IPS-20b (cell line): ENCODE measurements at regions not wholly inside any gene's neighbourhood (a gene's known extent, or its start where the extent isn't known, plus 50 kb on each side); places are given as distances from the start of the nearest gene placed in this dataset.

Experiments used
- H3K27ac ChIP-seq: one replicate; pipeline ENCODE4 v1.5.1; 2013; ENCODE audit warnings: low read length
- H3K27me3 ChIP-seq: 2 replicates; pipeline ENCODE4 v1.6.1; 2013; ENCODE audit warnings: mild to moderate bottlenecking, low read length, inconsistent platforms; ENCODE audit not compliant: insufficient read depth
- H3K36me3 ChIP-seq: 2 replicates; pipeline ENCODE4 v1.6.1; 2013; ENCODE audit warnings: low read depth, mild to moderate bottlenecking, inconsistent platforms, low read length, moderate library complexity; ENCODE audit not compliant: insufficient read depth
- H3K4me1 ChIP-seq: 2 replicates; pipeline ENCODE4 v1.6.1; 2013; ENCODE audit warnings: mild to moderate bottlenecking, control low read depth, inconsistent platforms, low read length, moderate library complexity; ENCODE audit not compliant: insufficient read depth
- H3K4me3 ChIP-seq: 2 replicates; pipeline ENCODE4 v1.5.1; 2013; ENCODE audit warnings: mild to moderate bottlenecking, low read length, inconsistent platforms
- H3K9ac ChIP-seq: 2 replicates; pipeline ENCODE4 v1.6.1; 2013; ENCODE audit warnings: low read depth, mild to moderate bottlenecking, inconsistent platforms, low read length, moderate library complexity
- H3K9me3 ChIP-seq: 2 replicates; pipeline ENCODE4 v1.6.1; 2013; ENCODE audit warnings: mild to moderate bottlenecking, low read depth, low read length, inconsistent platforms; ENCODE audit not compliant: insufficient read depth

DNA sequence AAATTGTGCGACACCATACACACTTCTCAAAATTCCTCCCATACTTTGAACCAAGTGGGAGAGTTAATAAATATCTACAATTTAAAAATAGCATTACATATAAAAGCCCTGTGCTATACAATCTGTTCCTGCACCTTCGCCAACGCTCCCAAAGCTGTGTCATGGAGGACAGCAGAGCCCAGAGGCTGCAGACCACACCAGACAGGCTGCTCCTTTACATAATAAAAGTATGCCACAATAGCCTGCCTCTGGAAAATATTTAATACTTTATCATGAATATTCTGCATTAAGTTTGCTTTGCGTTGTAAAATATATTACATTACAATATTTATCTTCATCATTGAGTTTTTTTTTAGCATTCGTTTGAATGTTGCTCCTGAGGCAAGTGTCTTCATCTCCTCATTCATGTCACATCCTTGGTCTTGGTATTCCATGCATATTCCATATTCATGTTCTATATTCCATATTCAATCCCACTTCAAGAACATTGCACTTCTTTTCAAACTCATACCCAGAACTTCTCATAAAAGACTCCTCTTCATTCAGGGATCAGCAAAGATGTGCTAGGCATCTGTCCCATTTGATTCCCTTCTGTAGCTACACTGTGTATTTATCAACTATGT lies 663.9 kb downstream of the POM121L12 start:
- H3K9me3 ChIP-seq, result no peaks in the 10 kb centered on the region
- no peak overlapping the region for H3K27ac ChIP-seq
- no peak overlapping the region for H3K4me3 ChIP-seq
- H3K4me1 ChIP-seq, result no peaks in the 10 kb centered on the region
- H3K36me3 ChIP-seq, result no peaks in the 10 kb centered on the region
- no peak overlapping the region for H3K9ac ChIP-seq
- no peaks in the 10 kb centered on the region for H3K27me3 ChIP-seq

DNA sequence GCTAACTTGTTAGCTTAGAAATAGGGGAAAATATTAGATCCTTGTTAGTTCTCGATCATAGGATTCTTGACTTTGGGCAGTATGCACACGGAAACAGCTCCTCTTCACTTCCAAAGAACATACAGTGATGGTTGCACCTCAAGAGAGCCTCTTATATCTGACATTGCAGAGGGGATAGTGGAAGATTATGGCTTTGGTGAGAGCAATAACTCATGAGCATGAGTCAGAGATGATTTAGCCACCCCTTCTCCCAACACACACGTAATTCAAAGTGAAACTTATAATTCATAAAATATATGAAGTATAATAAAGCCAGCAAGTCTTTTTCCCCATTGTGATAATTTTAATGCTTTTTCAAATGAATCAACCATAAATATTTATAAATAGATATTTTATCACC lies 683.7 kb downstream of the POM121L12 start:
- Histone ChIP-seq H3K27ac (no peak overlapping the region), H3K4me3 (no peak overlapping the region), H3K36me3 (no peaks in the 10 kb centered on the region), H3K27me3 (no peaks in the 10 kb centered on the region), H3K4me1 (no peaks in the 10 kb centered on the region), H3K9ac (no peak overlapping the region), H3K9me3 (no peaks in the 10 kb centered on the region)

DNA sequence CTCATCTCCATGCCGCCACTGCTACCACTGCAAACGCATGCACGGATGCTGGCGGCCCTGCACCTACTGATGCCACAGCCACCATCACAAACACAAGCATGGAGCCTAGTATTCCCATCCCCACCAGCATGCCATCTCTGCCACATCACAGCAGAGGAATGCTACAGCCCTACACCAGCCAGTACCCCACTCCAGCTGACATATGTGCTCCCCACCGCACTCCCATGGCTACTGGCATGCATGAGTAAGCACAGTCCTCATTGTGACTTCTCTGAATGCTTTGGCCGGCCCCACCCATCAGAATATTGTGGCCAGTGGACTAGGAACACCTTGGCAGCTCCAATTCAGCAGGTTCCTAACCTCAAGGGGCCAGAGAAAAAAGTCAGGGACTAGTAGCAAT lies 705.5 kb downstream of the POM121L12 start:
- no peak overlapping the region for H3K9ac ChIP-seq
- no peaks in the 10 kb centered on the region for H3K27me3 ChIP-seq
- H3K4me1 ChIP-seq, result no peaks in the 10 kb centered on the region
- H3K4me3 ChIP-seq, result no peak overlapping the region
- H3K36me3 ChIP-seq, result no peaks in the 10 kb centered on the region
- H3K27ac ChIP-seq, result no peak overlapping the region
- H3K9me3 ChIP-seq, result no peaks in the 10 kb centered on the region

DNA sequence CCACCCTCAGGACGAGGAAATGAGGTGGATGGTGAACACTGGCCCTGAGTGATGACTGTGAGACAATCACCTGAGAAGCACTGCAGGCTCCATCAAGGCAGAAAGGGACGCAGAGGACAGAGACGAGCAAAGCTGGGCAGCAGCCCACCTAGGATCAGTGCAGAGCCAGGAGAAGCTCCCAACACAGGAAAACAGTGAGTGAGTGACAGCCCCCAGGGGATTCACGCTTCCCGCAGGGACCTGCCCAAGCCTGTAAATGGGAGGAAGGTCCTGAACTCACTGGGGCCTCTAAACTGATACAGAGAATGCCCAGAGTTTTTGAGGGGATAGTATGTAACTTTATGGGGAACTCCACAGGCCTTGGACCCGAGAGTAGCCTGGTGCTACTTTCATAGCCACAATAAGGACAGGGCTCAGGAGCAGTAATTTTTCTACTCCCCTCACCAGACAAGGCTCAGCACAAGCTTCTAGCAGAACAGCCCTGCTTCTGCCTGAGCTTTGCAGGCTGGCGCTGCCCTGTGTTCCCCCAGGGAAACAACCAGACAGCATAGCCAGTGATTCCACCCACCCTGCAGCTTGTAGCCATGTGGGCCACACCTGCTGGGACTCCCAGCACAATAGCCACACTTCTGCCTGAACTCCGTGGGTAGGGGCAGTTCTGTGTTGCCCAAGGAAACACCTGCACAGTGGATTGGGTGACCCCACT lies 708.4 kb downstream of the POM121L12 start:
- Histone ChIP-seq H3K36me3 (no peaks in the 10 kb centered on the region), H3K9ac (no peak overlapping the region), H3K27ac (no peak overlapping the region), H3K9me3 (no peaks in the 10 kb centered on the region), H3K4me3 (no peak overlapping the region), H3K27me3 (no peaks in the 10 kb centered on the region), H3K4me1 (no peaks in the 10 kb centered on the region)

DNA sequence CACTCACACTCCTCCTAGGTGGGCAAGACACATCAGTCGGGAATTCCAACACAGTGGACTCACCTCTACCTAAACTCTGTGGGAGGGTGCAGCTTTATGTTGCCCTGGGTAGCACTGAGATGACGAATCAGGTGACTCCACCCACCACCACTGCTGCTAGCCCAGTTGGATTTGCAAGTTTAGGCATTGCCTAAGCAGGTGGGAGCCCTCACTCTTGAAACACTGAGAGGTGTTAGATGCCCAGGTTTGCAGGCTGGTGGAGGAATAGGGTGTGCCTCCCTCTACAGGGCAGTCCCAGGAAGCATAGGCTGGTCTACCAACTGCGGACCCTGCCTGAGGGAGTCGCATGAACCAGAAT lies 708.9 kb downstream of the POM121L12 start:
- no peaks in the 10 kb centered on the region for H3K9me3 ChIP-seq
- no peaks in the 10 kb centered on the region for H3K36me3 ChIP-seq
- H3K27ac ChIP-seq, result no peak overlapping the region
- no peaks in the 10 kb centered on the region for H3K4me1 ChIP-seq
- H3K4me3 ChIP-seq, result no peak overlapping the region
- H3K9ac ChIP-seq, result no peak overlapping the region
- no peaks in the 10 kb centered on the region for H3K27me3 ChIP-seq

DNA sequence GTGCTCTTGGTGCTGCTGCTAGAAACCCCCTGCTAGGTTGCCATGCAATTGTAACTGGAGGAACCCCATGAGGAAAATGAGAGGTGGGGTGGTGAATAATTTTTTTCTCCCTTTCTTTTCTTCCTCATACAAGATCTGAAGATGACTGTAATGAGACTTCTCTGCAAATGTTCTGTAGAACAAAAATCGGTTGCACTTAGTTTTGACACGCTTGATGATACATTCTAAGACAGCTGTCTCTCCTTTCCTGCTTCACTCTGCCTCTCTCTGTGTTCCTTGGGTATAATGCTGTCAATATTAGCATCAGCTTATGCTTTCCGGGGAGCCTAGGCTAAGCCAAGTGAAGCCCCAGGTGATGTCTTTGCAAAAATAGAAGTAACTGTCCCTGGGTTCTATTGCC lies 721.5 kb downstream of the POM121L12 start:
- Histone ChIP-seq H3K27ac (no peak overlapping the region), H3K36me3 (no peaks in the 10 kb centered on the region), H3K4me3 (no peak overlapping the region), H3K9ac (no peak overlapping the region), H3K4me1 (no peaks in the 10 kb centered on the region), H3K27me3 (no peaks in the 10 kb centered on the region), H3K9me3 (no peaks in the 10 kb centered on the region)

DNA sequence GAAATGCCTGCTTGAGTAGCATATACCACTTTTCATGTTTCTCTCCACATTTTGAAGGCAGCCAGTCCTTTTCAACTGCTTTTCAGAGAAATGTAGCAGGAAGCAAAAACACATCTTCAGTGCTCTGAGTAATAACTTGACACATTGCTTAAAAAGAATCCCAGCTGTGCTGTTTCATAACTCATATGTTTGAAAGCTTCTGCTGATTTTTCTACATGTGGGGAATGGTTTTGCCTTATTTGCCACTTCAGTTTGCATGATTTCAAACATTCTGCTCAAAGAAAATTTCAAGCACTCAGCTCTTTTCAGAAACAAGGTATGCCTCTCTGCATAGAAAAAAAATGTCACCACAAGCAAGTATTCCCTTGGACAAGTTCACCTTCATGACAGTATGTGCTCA lies 732.8 kb downstream of the POM121L12 start:
- Histone ChIP-seq H3K9ac (no peak overlapping the region), H3K4me1 (no peaks in the 10 kb centered on the region), H3K27ac (no peak overlapping the region), H3K9me3 (no peaks in the 10 kb centered on the region; the same call in 1 of the 2 replicates), H3K36me3 (no peaks in the 10 kb centered on the region), H3K4me3 (no peak overlapping the region), H3K27me3 (no peaks in the 10 kb centered on the region)

DNA sequence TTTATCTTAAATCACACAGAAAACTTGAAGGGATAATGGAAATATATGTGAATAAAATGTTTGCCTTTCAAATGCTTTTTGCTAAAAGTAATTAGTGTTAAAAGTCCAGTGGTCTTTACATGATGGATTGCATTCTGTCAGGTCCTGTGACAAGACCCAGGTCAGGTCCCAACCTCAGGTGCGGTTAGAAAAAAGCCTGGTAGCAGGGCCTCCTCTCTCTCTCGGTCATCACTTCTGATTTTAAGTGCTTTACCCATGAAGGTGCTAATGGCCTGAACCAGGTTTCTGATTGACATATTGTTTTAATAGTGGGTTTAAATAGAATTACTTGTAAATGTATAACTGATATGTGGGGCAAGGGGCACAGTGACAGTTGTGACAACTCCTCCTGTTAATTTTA lies 736.3 kb downstream of the POM121L12 start:
- H3K9ac ChIP-seq, result no peak overlapping the region
- H3K36me3 ChIP-seq, result no peaks in the 10 kb centered on the region
- no peaks in the 10 kb centered on the region for H3K9me3 ChIP-seq
- no peak overlapping the region for H3K4me3 ChIP-seq
- H3K27me3 ChIP-seq, result no peaks in the 10 kb centered on the region
- no peak overlapping the region for H3K27ac ChIP-seq
- H3K4me1 ChIP-seq, result no peaks in the 10 kb centered on the region

DNA sequence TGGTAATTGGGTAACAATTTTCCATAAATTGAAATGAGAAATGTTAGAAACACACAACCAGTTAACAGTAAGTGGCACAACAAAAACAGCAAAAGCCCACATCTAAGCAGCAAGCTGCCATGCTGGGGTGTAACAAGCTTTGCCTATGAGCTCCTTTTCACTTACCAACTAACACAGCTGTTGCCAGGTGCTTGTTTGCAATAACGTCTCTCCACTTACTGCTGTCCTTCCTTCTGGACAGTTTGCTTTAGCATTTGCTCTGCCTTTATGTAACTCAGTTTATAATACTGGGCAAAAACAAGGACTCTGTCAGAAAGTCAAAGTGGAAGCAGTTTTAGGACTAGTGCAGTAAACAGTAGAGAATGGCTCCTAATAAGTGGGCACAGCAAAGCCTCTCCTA lies 740.9 kb downstream of the POM121L12 start:
- Histone ChIP-seq H3K27ac (no peak overlapping the region), H3K9me3 (no peaks in the 10 kb centered on the region), H3K4me1 (no peaks in the 10 kb centered on the region), H3K27me3 (no peaks in the 10 kb centered on the region), H3K4me3 (no peak overlapping the region), H3K36me3 (no peaks in the 10 kb centered on the region), H3K9ac (no peak overlapping the region)

DNA sequence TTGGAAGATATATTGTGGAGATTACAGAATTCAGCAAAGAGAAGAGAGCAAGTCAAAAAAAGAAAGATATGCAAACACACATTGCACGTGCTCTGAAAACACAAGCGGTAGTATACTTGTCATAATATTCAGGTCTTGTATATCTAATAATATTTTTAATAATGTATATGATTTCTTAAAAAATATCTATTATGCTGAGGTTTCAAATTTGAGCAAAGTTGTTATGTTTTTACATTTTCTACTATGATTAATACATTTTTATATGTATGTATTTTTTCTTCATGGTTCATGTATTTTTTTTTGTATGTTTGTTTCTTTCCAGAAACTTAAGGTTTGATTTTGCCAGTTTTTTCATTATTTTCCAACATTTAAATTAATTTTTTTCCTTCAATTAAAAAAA lies 752.4 kb upstream of the VSTM2A start:
- Histone ChIP-seq H3K4me3 (no peak overlapping the region), H3K4me1 (no peaks in the 10 kb centered on the region), H3K27ac (no peak overlapping the region), H3K27me3 (no peaks in the 10 kb centered on the region), H3K9me3 (no peaks in the 10 kb centered on the region), H3K9ac (no peak overlapping the region), H3K36me3 (no peaks in the 10 kb centered on the region)

DNA sequence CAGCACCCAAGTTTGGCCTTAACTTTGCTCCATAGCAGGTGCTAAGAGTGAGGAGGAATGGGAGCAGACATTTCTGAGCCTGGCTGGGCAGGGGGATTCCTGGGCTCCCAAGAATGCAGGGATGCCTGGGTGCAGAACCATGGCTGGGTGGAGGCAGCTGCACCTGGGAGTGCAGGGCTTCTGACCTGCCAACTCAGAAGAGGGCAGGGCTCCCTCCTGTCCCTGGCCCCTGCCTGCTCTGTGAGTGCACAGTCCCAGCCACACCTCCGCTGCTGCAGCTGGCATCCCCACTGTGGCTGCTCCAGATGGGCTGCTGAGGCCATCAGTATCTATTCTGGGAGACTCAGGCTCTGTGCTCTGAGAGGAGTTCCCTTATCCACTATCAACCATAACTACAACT lies 747.4 kb upstream of the VSTM2A start:
- Histone ChIP-seq H3K9ac (no peak overlapping the region), H3K27me3 (no peaks in the 10 kb centered on the region), H3K27ac (no peak overlapping the region), H3K4me3 (no peak overlapping the region), H3K36me3 (no peaks in the 10 kb centered on the region), H3K9me3 (no peaks in the 10 kb centered on the region), H3K4me1 (no peaks in the 10 kb centered on the region)

DNA sequence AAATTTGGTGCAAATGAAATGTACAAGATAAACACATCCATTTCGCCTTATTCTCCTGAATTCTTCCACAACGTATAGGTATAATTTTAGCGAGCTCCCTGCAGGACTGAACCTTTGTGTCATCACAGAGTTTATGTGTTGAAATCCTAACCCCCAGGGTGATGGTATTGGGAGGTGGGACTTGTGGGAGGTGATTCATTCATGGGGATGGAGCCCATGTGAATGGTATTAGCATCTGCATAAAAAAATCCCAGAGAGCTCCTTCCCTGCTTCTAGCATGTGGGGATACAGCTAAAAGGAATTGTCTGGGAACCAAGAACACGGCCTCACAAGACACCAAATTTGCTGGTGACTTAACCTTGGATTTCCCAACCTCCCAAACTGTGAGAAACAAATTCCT lies 741.4 kb upstream of the VSTM2A start:
- Histone ChIP-seq H3K36me3 (no peaks in the 10 kb centered on the region), H3K4me3 (no peak overlapping the region), H3K27ac (no peak overlapping the region), H3K4me1 (no peaks in the 10 kb centered on the region), H3K9ac (no peak overlapping the region), H3K9me3 (no peaks in the 10 kb centered on the region), H3K27me3 (no peaks in the 10 kb centered on the region)
